HEK293 (cell line): ENCODE measurements at regions not wholly inside any gene's neighbourhood (a gene's known extent, or its start where the extent isn't known, plus 50 kb on each side); places are given as distances from the start of the nearest gene placed in this dataset.

ENCODE experiments used
- CTCF ChIA-PET: fragments of 350-600 bp; formaldehyde crosslinking; extraction: SDS; loops from one replicate; lab custom pipeline; 2021; ENCODE audit warnings: antibody characterized with exemption; lab: Yijun Ruan, JAX
- POLR2A ChIA-PET: fragments of 300-600 bp; formaldehyde crosslinking; extraction: SDS; loops from one replicate; lab custom pipeline; 2020; ENCODE audit warnings: antibody characterized with exemption, inconsistent platforms; lab: Yijun Ruan, JAX
- H3K27ac ChIP-seq: fragments of 200-500 bp; sonication (Bioruptor generic); 2 replicates; pipeline ENCODE4 v1.5.1; 2014; ENCODE audit warnings: low read depth, low read length, control low read depth, inconsistent platforms; ENCODE audit errors: extremely low read depth
- H3K36me3 ChIP-seq, 2 experiments: fragments of 200-500 bp in 1 of 2; sonication (Bioruptor generic) in 1 of 2; 1 replicate in 1 of 2; 2 replicates in 1 of 2; pipeline ENCODE4 v1.5.1; 2014 to 2017; ENCODE audit warnings: inconsistent platforms in 2 of 2, low read length in 2 of 2; ENCODE audit not compliant: control insufficient read depth in 2 of 2, insufficient read depth in 1 of 2
- H3K4me1 ChIP-seq: fragments of 200-500 bp; sonication (Bioruptor generic); 2 replicates; pipeline ENCODE4 v1.5.1; 2014; ENCODE audit warnings: mild to moderate bottlenecking, low read length, inconsistent platforms; ENCODE audit not compliant: control insufficient read depth, insufficient read depth
- H3K4me3 ChIP-seq: 2 replicates; pipeline ENCODE4 v1.5.1; 2011; ENCODE audit warnings: low read depth, mild to moderate bottlenecking, control low read depth, low read length, moderate library complexity
- H3K9me3 ChIP-seq: fragments of 200-500 bp; sonication (Bioruptor generic); 2 replicates; pipeline ENCODE4 v1.5.1; 2014; ENCODE audit warnings: low read depth, low read length, inconsistent platforms; ENCODE audit not compliant: control insufficient read depth, insufficient read depth
- GLI4 ChIP-seq: fragments of 450-650 bp; formaldehyde crosslinking; IDR thresholded peaks from 2 replicates; pipeline ENCODE4 v1.5.1; 2016; ENCODE audit warnings: missing biosample characterization, missing genetic modification characterization
- KLF1 ChIP-seq: fragments of 450-650 bp; formaldehyde crosslinking; IDR thresholded peaks from 2 replicates; pipeline ENCODE4 v1.5.1; 2016; ENCODE audit warnings: missing biosample characterization, missing genetic modification characterization
- KLF8 ChIP-seq: fragments of 450-650 bp; formaldehyde crosslinking; IDR thresholded peaks from 2 replicates; pipeline ENCODE4 v1.5.1; 2016; ENCODE audit warnings: missing biosample characterization, missing genetic modification characterization
- RBAK ChIP-seq: fragments of 450-650 bp; formaldehyde crosslinking; IDR thresholded peaks from 2 replicates; pipeline ENCODE4 v1.5.1; 2016; ENCODE audit warnings: missing biosample characterization, missing genetic modification characterization
- SALL2 ChIP-seq: fragments of 450-650 bp; formaldehyde crosslinking; IDR thresholded peaks from 2 replicates; pipeline ENCODE4 v1.5.0; 2017; ENCODE audit warnings: missing biosample characterization, mild to moderate bottlenecking, missing genetic modification characterization, borderline replicate concordance
- SCRT1 ChIP-seq: fragments of 450-650 bp; formaldehyde crosslinking; IDR thresholded peaks from 2 replicates; pipeline ENCODE4 v1.5.1; 2016; ENCODE audit warnings: missing biosample characterization, missing genetic modification characterization, borderline replicate concordance
- SP2 ChIP-seq: fragments of 450-650 bp; formaldehyde crosslinking; IDR thresholded peaks from 2 replicates; pipeline ENCODE4 v1.5.1; 2016; ENCODE audit warnings: missing biosample characterization, missing genetic modification characterization
- SP7 ChIP-seq: fragments of 450-650 bp; formaldehyde crosslinking; IDR thresholded peaks from 2 replicates; pipeline ENCODE4 v1.5.1; 2016; ENCODE audit warnings: missing biosample characterization, missing genetic modification characterization
- WT1 ChIP-seq: fragments of 450-650 bp; formaldehyde crosslinking; IDR thresholded peaks from 2 replicates; pipeline ENCODE4 v1.5.1; 2016; ENCODE audit warnings: missing biosample characterization, missing genetic modification characterization
- ZNF112 ChIP-seq: fragments of 450-650 bp; formaldehyde crosslinking; IDR thresholded peaks from 2 replicates; pipeline ENCODE4 v1.5.0; 2017; ENCODE audit warnings: missing biosample characterization, missing genetic modification characterization
- ZNF114 ChIP-seq: fragments of 450-650 bp; formaldehyde crosslinking; IDR thresholded peaks from 2 replicates; pipeline ENCODE4 v1.5.0; 2017; ENCODE audit warnings: missing biosample characterization, missing genetic modification characterization
- ZNF202 ChIP-seq: fragments of 450-650 bp; formaldehyde crosslinking; IDR thresholded peaks from 2 replicates; pipeline ENCODE4 v1.5.1; 2016; ENCODE audit warnings: missing biosample characterization, missing genetic modification characterization, borderline replicate concordance
- ZNF274 ChIP-seq, 2 experiments: fragments of 200-500 bp in 1 of 2; fragments of 450-650 bp in 1 of 2; sonication (Bioruptor generic) in 1 of 2; formaldehyde crosslinking in 1 of 2; IDR thresholded peaks; 2 replicates each; pipeline versions ENCODE4 v1.5.1 to v1.6.1; 2014 to 2016; ENCODE audit warnings: borderline replicate concordance in 1 of 2, inconsistent platforms in 1 of 2, low read length in 1 of 2, missing biosample characterization in 1 of 2, missing genetic modification characterization in 1 of 2
- ZNF324 ChIP-seq: fragments of 450-650 bp; formaldehyde crosslinking; IDR thresholded peaks from 2 replicates; pipeline ENCODE4 v1.5.1; 2016; ENCODE audit warnings: missing biosample characterization, missing genetic modification characterization
- ZNF37A ChIP-seq: fragments of 450-650 bp; IDR thresholded peaks from 2 replicates; pipeline ENCODE4 v1.5.1; 2018; ENCODE audit warnings: missing biosample characterization, missing genetic modification characterization
- ZNF707 ChIP-seq: fragments of 450-650 bp; formaldehyde crosslinking; IDR thresholded peaks from 2 replicates; pipeline ENCODE4 v1.5.1; 2016; ENCODE audit warnings: missing biosample characterization, missing genetic modification characterization
- ZNF747 ChIP-seq: fragments of 450-650 bp; formaldehyde crosslinking; IDR thresholded peaks from 2 replicates; pipeline ENCODE4 v1.5.1; 2016; ENCODE audit warnings: missing biosample characterization, missing genetic modification characterization
- ZNF768 ChIP-seq: fragments of 450-650 bp; formaldehyde crosslinking; IDR thresholded peaks from 2 replicates; pipeline ENCODE4 v1.5.1; 2018; ENCODE audit warnings: missing biosample characterization, mild to moderate bottlenecking, missing genetic modification characterization
- ZSCAN23 ChIP-seq: fragments of 450-650 bp; formaldehyde crosslinking; IDR thresholded peaks from 2 replicates; pipeline ENCODE4 v1.5.1; 2016; ENCODE audit warnings: missing biosample characterization, missing genetic modification characterization
- ZSCAN30 ChIP-seq: fragments of 450-650 bp; IDR thresholded peaks from 2 replicates; pipeline ENCODE4 v1.5.1; 2018; ENCODE audit warnings: missing biosample characterization, mild to moderate bottlenecking, missing genetic modification characterization, moderate library complexity
- TF ChIP-seq, protein P1 (sequence below): fragments of 450-650 bp; formaldehyde crosslinking; IDR thresholded peaks from 2 replicates; pipeline ENCODE4 v1.5.1; 2016; ENCODE audit warnings: missing biosample characterization, missing genetic modification characterization
- TF ChIP-seq, protein P2 (sequence below): fragments of 450-650 bp; formaldehyde crosslinking; IDR thresholded peaks from 2 replicates; pipeline ENCODE4 v1.5.1; 2016; ENCODE audit warnings: missing biosample characterization, missing genetic modification characterization
- TF ChIP-seq, protein P3 (sequence below): fragments of 450-650 bp; formaldehyde crosslinking; IDR thresholded peaks from 2 replicates; pipeline ENCODE4 v1.5.1; 2016; ENCODE audit warnings: missing biosample characterization, missing genetic modification characterization, borderline replicate concordance
- TF ChIP-seq, protein P4 (sequence below): fragments of 450-650 bp; formaldehyde crosslinking; IDR thresholded peaks from 2 replicates; pipeline ENCODE4 v1.5.1; 2017; ENCODE audit warnings: missing biosample characterization, missing genetic modification characterization
- TF ChIP-seq, protein P5 (sequence below): fragments of 450-650 bp; formaldehyde crosslinking; IDR thresholded peaks from 2 replicates; pipeline ENCODE4 v1.5.1; 2016; ENCODE audit warnings: missing biosample characterization, missing genetic modification characterization
- TF ChIP-seq, protein P6 (sequence below): fragments of 450-650 bp; IDR thresholded peaks from 2 replicates; pipeline ENCODE4 v1.5.1; 2018; ENCODE audit warnings: missing biosample characterization, mild to moderate bottlenecking, missing genetic modification characterization
- TF ChIP-seq, protein P7 (sequence below): fragments of 450-650 bp; formaldehyde crosslinking; IDR thresholded peaks from 2 replicates; pipeline ENCODE4 v1.5.1; 2016; ENCODE audit warnings: missing biosample characterization, missing genetic modification characterization

DNA sequence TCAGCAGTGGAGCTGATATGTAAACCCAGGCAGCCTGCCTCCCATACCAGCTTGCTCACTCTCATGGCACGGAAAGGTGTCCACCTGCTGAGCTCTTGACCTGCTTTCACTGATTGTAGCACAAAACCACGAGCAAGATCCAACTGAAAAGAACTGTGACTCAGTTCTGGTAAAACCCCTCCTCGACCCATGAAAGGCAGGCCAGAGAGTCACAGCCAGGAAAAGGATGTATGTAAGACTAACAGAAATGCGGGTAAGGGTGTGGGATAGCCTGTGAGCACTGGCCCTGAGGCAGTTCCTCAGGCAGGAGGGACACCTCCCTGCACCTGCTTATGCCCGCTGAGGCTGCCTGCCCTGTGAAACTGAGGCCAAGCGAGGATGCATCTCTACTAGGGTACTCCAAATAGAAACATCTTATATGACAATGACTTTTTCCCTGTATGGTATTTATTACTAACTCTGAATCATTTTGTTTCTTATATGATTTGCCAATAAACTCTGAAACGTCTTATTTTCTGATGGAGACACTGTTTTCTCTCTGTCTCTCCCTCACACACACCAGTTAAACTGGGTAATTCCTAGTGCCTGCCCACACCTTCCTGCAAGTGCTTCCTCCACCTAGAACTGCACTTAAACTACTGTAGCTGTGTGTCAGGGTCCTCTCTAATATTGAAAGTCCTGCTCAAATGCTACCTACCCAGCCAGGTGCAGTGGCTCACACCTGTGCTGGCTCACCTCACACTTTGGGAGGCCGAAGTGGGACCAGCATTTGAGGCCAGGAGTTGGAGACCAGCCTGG, 73.3 kb upstream of the GHITM start:
- POLR2A ChIA-PET = no interaction called here

DNA sequence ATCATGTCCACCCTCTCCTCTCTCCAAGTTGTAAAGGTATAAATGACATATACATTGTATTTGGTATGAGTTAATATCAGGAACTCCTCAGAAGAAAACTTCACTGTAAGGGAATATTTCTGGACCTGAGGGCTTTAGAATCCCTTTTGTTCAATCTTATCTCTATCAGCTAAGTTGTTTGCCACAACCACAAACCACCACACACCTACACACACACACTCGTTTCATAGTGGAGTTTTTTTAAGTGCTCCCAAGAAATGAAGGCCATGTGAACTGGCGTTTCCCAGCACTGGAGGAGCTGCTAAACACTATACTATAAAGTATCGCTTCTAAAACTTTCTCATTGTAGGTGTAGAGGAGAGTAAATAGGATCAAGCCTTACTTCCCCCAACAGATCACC, 64.8 kb upstream of the GHITM start:
- ChIA-PET CTCF (interaction anchor here (1.9 kb wide), 1 partner anchor 11 kb away, joined by 9 read pairs; no protein-coding TSS in a partner anchor), POLR2A (no interaction called here)
- H3K36me3 ChIP-seq = no peaks in the 10 kb centered on the region
- H3K9me3 ChIP-seq = no peaks in the 10 kb centered on the region
- no peak overlapping the region for H3K27ac ChIP-seq
- H3K4me1 ChIP-seq = no peaks in the 10 kb centered on the region
- H3K4me3 ChIP-seq = no peak overlapping the region
- TF ChIP-seq KLF1 = no peak
- no peak for TF ChIP-seq ZNF768
- TF ChIP-seq ZSCAN30 (tag by site-specific recombination) = no peak
- TF ChIP-seq, protein P1, sequence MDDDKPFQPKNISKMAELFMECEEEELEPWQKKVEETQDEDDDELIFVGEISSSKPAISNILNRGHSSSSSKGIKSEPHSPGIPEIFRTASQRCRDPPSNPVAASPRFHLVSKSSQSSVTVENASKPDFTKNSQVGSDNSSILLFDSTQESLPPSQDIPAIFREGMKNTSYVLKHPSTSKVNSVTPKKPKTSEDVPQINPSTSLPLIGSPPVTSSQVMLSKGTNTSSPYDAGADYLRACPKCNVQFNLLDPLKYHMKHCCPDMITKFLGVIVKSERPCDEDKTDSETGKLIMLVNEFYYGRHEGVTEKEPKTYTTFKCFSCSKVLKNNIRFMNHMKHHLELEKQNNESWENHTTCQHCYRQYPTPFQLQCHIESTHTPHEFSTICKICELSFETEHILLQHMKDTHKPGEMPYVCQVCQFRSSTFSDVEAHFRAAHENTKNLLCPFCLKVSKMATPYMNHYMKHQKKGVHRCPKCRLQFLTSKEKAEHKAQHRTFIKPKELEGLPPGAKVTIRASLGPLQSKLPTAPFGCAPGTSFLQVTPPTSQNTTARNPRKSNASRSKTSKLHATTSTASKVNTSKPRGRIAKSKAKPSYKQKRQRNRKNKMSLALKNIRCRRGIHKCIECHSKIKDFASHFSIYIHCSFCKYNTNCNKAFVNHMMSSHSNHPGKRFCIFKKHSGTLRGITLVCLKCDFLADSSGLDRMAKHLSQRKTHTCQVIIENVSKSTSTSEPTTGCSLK (tag by site-specific recombination) = no peak
- TF ChIP-seq RBAK (tag by site-specific recombination) = no peak
- TF ChIP-seq, protein P2, sequence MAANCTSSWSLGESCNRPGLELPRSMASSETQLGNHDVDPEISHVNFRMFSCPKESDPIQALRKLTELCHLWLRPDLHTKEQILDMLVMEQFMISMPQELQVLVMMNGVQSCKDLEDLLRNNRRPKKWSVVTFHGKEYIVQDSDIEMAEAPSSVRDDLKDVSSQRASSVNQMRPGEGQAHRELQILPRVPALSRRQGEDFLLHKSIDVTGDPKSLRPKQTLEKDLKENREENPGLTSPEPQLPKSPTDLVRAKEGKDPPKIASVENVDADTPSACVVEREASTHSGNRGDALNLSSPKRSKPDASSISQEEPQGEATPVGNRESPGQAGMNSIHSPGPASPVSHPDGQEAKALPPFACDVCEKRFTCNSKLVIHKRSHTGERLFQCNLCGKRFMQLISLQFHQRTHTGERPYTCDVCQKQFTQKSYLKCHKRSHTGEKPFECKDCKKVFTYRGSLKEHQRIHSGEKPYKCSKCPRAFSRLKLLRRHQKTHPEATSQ (tag by site-specific recombination) = no peak
- no peak for TF ChIP-seq SP7 (tag by site-specific recombination)

More for the DNA sequence above, 73.3 kb upstream of the GHITM start:
- TF ChIP-seq, protein P3, sequence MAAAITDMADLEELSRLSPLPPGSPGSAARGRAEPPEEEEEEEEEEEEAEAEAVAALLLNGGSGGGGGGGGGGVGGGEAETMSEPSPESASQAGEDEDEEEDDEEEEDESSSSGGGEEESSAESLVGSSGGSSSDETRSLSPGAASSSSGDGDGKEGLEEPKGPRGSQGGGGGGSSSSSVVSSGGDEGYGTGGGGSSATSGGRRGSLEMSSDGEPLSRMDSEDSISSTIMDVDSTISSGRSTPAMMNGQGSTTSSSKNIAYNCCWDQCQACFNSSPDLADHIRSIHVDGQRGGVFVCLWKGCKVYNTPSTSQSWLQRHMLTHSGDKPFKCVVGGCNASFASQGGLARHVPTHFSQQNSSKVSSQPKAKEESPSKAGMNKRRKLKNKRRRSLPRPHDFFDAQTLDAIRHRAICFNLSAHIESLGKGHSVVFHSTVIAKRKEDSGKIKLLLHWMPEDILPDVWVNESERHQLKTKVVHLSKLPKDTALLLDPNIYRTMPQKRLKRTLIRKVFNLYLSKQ (tag by site-specific recombination) = no peak
- TF ChIP-seq KLF8 (tag by site-specific recombination) (no peak), ZNF747 (tag by site-specific recombination) (no peak), ZSCAN23 (tag by site-specific recombination) (no peak), ZNF37A (tag by site-specific recombination) (no peak), ZNF274 (IDR thresholded peaks at IDR 0.05; ENCODE audit: low read length) (no peak), ZNF274 (tag by site-specific recombination; IDR thresholded peaks at IDR 0.05; ENCODE audit: borderline replicate concordance) (no peak), ZNF202 (tag by site-specific recombination) (no peak), GLI4 (no peak), SP2 (tag by site-specific recombination) (no peak), ZNF324 (tag by site-specific recombination) (no peak), SALL2 (tag by site-specific recombination) (no peak), ZNF707 (tag by site-specific recombination) (no peak), WT1 (tag by site-specific recombination) (no peak), ZNF114 (tag by site-specific recombination) (no peak), SCRT1 (tag by site-specific recombination) (no peak), ZNF112 (tag by site-specific recombination) (no peak)
- TF ChIP-seq, protein P4, sequence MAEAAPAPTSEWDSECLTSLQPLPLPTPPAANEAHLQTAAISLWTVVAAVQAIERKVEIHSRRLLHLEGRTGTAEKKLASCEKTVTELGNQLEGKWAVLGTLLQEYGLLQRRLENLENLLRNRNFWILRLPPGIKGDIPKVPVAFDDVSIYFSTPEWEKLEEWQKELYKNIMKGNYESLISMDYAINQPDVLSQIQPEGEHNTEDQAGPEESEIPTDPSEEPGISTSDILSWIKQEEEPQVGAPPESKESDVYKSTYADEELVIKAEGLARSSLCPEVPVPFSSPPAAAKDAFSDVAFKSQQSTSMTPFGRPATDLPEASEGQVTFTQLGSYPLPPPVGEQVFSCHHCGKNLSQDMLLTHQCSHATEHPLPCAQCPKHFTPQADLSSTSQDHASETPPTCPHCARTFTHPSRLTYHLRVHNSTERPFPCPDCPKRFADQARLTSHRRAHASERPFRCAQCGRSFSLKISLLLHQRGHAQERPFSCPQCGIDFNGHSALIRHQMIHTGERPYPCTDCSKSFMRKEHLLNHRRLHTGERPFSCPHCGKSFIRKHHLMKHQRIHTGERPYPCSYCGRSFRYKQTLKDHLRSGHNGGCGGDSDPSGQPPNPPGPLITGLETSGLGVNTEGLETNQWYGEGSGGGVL (tag by site-specific recombination) = no peak
- TF ChIP-seq, protein P5, sequence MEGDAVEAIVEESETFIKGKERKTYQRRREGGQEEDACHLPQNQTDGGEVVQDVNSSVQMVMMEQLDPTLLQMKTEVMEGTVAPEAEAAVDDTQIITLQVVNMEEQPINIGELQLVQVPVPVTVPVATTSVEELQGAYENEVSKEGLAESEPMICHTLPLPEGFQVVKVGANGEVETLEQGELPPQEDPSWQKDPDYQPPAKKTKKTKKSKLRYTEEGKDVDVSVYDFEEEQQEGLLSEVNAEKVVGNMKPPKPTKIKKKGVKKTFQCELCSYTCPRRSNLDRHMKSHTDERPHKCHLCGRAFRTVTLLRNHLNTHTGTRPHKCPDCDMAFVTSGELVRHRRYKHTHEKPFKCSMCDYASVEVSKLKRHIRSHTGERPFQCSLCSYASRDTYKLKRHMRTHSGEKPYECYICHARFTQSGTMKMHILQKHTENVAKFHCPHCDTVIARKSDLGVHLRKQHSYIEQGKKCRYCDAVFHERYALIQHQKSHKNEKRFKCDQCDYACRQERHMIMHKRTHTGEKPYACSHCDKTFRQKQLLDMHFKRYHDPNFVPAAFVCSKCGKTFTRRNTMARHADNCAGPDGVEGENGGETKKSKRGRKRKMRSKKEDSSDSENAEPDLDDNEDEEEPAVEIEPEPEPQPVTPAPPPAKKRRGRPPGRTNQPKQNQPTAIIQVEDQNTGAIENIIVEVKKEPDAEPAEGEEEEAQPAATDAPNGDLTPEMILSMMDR = no peak
- TF ChIP-seq, protein P6, sequence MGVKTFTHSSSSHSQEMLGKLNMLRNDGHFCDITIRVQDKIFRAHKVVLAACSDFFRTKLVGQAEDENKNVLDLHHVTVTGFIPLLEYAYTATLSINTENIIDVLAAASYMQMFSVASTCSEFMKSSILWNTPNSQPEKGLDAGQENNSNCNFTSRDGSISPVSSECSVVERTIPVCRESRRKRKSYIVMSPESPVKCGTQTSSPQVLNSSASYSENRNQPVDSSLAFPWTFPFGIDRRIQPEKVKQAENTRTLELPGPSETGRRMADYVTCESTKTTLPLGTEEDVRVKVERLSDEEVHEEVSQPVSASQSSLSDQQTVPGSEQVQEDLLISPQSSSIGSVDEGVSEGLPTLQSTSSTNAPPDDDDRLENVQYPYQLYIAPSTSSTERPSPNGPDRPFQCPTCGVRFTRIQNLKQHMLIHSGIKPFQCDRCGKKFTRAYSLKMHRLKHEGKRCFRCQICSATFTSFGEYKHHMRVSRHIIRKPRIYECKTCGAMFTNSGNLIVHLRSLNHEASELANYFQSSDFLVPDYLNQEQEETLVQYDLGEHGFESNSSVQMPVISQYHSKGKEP (tag by site-specific recombination) = no peak
- TF ChIP-seq, protein P7, sequence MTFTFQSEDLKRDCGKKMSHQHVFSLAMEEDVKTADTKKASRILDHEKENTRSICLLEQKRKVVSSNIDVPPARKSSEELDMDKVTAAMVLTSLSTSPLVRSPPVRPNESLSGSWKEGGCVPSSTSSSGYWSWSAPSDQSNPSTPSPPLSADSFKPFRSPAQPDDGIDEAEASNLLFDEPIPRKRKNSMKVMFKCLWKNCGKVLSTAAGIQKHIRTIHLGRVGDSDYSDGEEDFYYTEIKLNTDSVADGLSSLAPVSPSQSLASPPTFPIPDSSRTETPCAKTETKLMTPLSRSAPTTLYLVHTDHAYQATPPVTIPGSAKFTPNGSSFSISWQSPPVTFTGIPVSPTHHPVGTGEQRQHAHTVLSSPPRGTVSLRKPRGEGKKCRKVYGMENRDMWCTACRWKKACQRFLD = no peak
- Histone ChIP-seq H3K4me3 (no peak overlapping the region), H3K27ac (no peak overlapping the region), H3K4me1 (no peaks in the 10 kb centered on the region), H3K36me3 (no peaks in the 10 kb centered on the region), H3K9me3 (no peaks in the 10 kb centered on the region)
- CTCF ChIA-PET = no interaction called here
